H9 (cell line): ENCODE measurements at regions not wholly inside any gene's neighbourhood (a gene's known extent, or its start where the extent isn't known, plus 50 kb on each side); places are given as distances from the start of the nearest gene placed in this dataset.

Source experiments
- DNase-seq: peaks from one replicate; pipeline ENCODE4 v3.0.0-alpha.2; 2017
- H2AFZ ChIP-seq: one replicate; pipeline ENCODE4 v1.6.1; 2013; ENCODE audit warnings: mild to moderate bottlenecking, low read length, control low read depth, moderate library complexity
- H2AK5ac ChIP-seq: 2 replicates; pipeline ENCODE4 v1.6.1; 2013; ENCODE audit warnings: low read length, control low read depth, mixed read lengths; ENCODE audit not compliant: insufficient read length
- H2BK120ac ChIP-seq: one replicate; pipeline ENCODE4 v1.6.1; 2013; ENCODE audit warnings: low read depth, mild to moderate bottlenecking, low read length, control low read depth, inconsistent platforms; ENCODE audit not compliant: poor library complexity, severe bottlenecking
- H2BK12ac ChIP-seq: 2 replicates; pipeline ENCODE4 v1.6.1; 2013; ENCODE audit warnings: low read length, control low read depth, mixed read lengths, low read depth; ENCODE audit not compliant: insufficient read length
- H2BK15ac ChIP-seq: 2 replicates; pipeline ENCODE4 v1.6.1; 2013; ENCODE audit warnings: low read depth, low read length, control low read depth
- H2BK20ac ChIP-seq: one replicate; pipeline ENCODE4 v1.6.1; 2013; ENCODE audit warnings: low read depth, mild to moderate bottlenecking, low read length, control low read depth, inconsistent platforms; ENCODE audit not compliant: poor library complexity, severe bottlenecking
- H2BK5ac ChIP-seq: 2 replicates; pipeline ENCODE4 v1.6.1; 2013; ENCODE audit warnings: low read length, control low read depth, mixed read lengths; ENCODE audit not compliant: insufficient read length
- H3K14ac ChIP-seq: 2 replicates; pipeline ENCODE4 v1.6.1; 2013; ENCODE audit warnings: low read length, control low read depth; ENCODE audit not compliant: insufficient read depth
- H3K18ac ChIP-seq: 2 replicates; pipeline ENCODE4 v1.6.1; 2013; ENCODE audit warnings: low read depth, mild to moderate bottlenecking, mixed read lengths, low read length, control low read depth; ENCODE audit not compliant: insufficient read length
- H3K23ac ChIP-seq: 2 replicates; pipeline ENCODE4 v1.6.1; 2013; ENCODE audit warnings: low read length, control low read depth, mixed read lengths, low read depth; ENCODE audit not compliant: insufficient read length
- H3K23me2 ChIP-seq: 2 replicates; pipeline ENCODE4 v1.6.1; 2013; ENCODE audit warnings: low read depth, mild to moderate bottlenecking, mixed read lengths, low read length, control low read depth; ENCODE audit not compliant: insufficient read length, poor library complexity, severe bottlenecking
- H3K27ac ChIP-seq: 2 replicates; pipeline ENCODE4 v1.5.1; 2013; ENCODE audit warnings: low read length, control low read depth, mixed read lengths, low read depth; ENCODE audit not compliant: insufficient read length
- H3K27me3 ChIP-seq: 2 replicates; pipeline ENCODE4 v1.6.1; 2013; ENCODE audit warnings: low read length, control low read depth, inconsistent platforms; ENCODE audit not compliant: insufficient read depth
- H3K4ac ChIP-seq: 2 replicates; pipeline ENCODE4 v1.6.1; 2013; ENCODE audit warnings: low read depth, mild to moderate bottlenecking, control low read depth, inconsistent platforms, low read length, moderate library complexity
- H3K4me1 ChIP-seq: 2 replicates; pipeline ENCODE4 v1.6.1; 2013; ENCODE audit warnings: low read length, control low read depth, inconsistent platforms; ENCODE audit not compliant: insufficient read depth
- H3K4me2 ChIP-seq: 2 replicates; pipeline ENCODE4 v1.6.1; 2013; ENCODE audit warnings: low read length, control low read depth, mixed read lengths; ENCODE audit not compliant: insufficient read length, insufficient read depth
- H3K56ac ChIP-seq: 2 replicates; pipeline ENCODE4 v1.6.1; 2013; ENCODE audit warnings: low read depth, mild to moderate bottlenecking, mixed read lengths, low read length, control low read depth; ENCODE audit not compliant: insufficient read length
- H3K79me1 ChIP-seq: 2 replicates; pipeline ENCODE4 v1.6.1; 2013; ENCODE audit warnings: low read depth, mild to moderate bottlenecking, moderate library complexity, low read length, control low read depth, inconsistent platforms; ENCODE audit not compliant: insufficient read depth, poor library complexity, severe bottlenecking
- H3K79me2 ChIP-seq: 2 replicates; pipeline ENCODE4 v1.6.1; 2013; ENCODE audit warnings: low read length, control low read depth, inconsistent platforms; ENCODE audit not compliant: insufficient read depth
- H3K9ac ChIP-seq: 2 replicates; pipeline ENCODE4 v1.6.1; 2013; ENCODE audit warnings: low read length, control low read depth, mixed read lengths; ENCODE audit not compliant: insufficient read length; ENCODE audit errors: extremely low read depth
- H3K9me3 ChIP-seq: one replicate; pipeline ENCODE4 v1.6.1; 2013; ENCODE audit warnings: low read depth, low read length, inconsistent platforms; ENCODE audit not compliant: control insufficient read depth
- H3T11ph ChIP-seq: one replicate; pipeline ENCODE4 v1.6.1; 2013; ENCODE audit warnings: mild to moderate bottlenecking, low read length, control low read depth, inconsistent platforms
- H4K20me1 ChIP-seq: one replicate; pipeline ENCODE4 v1.6.1; 2013; ENCODE audit not compliant: control insufficient read depth, insufficient read length, insufficient read depth
- H4K5ac ChIP-seq: 2 replicates; pipeline ENCODE4 v1.6.1; 2013; ENCODE audit warnings: low read depth, mild to moderate bottlenecking, mixed read lengths, low read length, control low read depth; ENCODE audit not compliant: insufficient read length
- H4K8ac ChIP-seq: replicated peaks from 2 replicates; pipeline ENCODE4 v1.6.1; 2013; ENCODE audit warnings: low read length, control low read depth, mixed read lengths, low read depth; ENCODE audit not compliant: insufficient read length
- H4K91ac ChIP-seq: 2 replicates; pipeline ENCODE4 v1.6.1; 2013; ENCODE audit warnings: low read depth, mild to moderate bottlenecking, moderate library complexity, mixed read lengths, low read length, control low read depth; ENCODE audit not compliant: insufficient read length
- H3K27ac Mint-ChIP-seq, 3 experiments: 2 replicates in 2 of 3; 3 replicates in 1 of 3; pipeline ENCODE4 v1.8.0; 2020 to 2021; ENCODE audit warnings: mixed read lengths in 3 of 3, mild to moderate bottlenecking in 1 of 3, moderate library complexity in 1 of 3
- H3K27me3 Mint-ChIP-seq: 2 replicates; pipeline ENCODE4 v1.8.0; 2021; ENCODE audit warnings: low read depth, mild to moderate bottlenecking, moderate library complexity, mixed read lengths
- H3K36me3 Mint-ChIP-seq, 3 experiments: 2 replicates in 2 of 3; 3 replicates in 1 of 3; pipeline ENCODE4 v1.8.0; 2020 to 2021; ENCODE audit warnings: low read depth in 3 of 3, mixed read lengths in 3 of 3; ENCODE audit not compliant: insufficient read depth in 1 of 3
- H3K4me1 Mint-ChIP-seq, 2 experiments: 2 replicates each; pipeline ENCODE4 v1.8.0; 2020; ENCODE audit warnings: mixed read lengths in 2 of 2
- H3K4me3 Mint-ChIP-seq, 2 experiments: 2 replicates in 1 of 2; 3 replicates in 1 of 2; pipeline ENCODE4 v1.8.0; 2020 to 2021; ENCODE audit warnings: mild to moderate bottlenecking in 2 of 2, mixed read lengths in 2 of 2, moderate library complexity in 1 of 2
- H3K9me3 Mint-ChIP-seq, 2 experiments: 2 replicates in 1 of 2; 3 replicates in 1 of 2; pipeline ENCODE4 v1.8.0; 2020; ENCODE audit warnings: mild to moderate bottlenecking in 2 of 2, mixed read lengths in 2 of 2, moderate library complexity in 1 of 2
- CTCF ChIP-seq: fragments of 200-600 bp; sonication (generic); conservative IDR thresholded peaks from 3 replicates; pipeline ENCODE4 v1.8.0; 2021; ENCODE audit warnings: antibody characterized with exemption, mild to moderate bottlenecking
- WGBS: extraction: QIAGEN DNeasy Blood & Tissue Kit; methylation state at CpG from one replicate; pipeline ENCODE4 v1.1.7; 2013; ENCODE audit warnings: missing lambda C conversion rate, low lambda C conversion rate, mixed read lengths; ENCODE audit not compliant: insufficient read length; ENCODE audit errors: extremely low coverage; 5-methylcytosine and 5-hydroxymethylcytosine counted together

- H3K23ac ChIP-seq = no peak overlapping the region
- DNase-seq = no peak
- H3K79me1 ChIP-seq = no peaks in the 10 kb centered on the region
- H3K14ac ChIP-seq = no peak overlapping the region
- no peak overlapping the region for H3K4ac ChIP-seq
- no peak overlapping the region for H4K91ac ChIP-seq
- no CpG with 5 or more reads among the region's 2 CpGs for WGBS
- H3T11ph ChIP-seq = no peak overlapping the region
- H2AFZ ChIP-seq = no peak overlapping the region
- peaks cover 0 to 7% of the 10 kb centered on the region in 2 experiments; a peak in 2 of 4 replicates for H3K4me1 Mint-ChIP-seq
- H3K4me1 ChIP-seq = no peaks in the 10 kb centered on the region; the same call in 1 of the 2 replicates
- H3K23me2 ChIP-seq = no peaks in the 10 kb centered on the region
- H3K9me3 ChIP-seq = no peaks in the 10 kb centered on the region
- no peak overlapping the region for H3K27ac ChIP-seq
- no peak for TF ChIP-seq CTCF
- no peak overlapping the region for H2BK5ac ChIP-seq
- no peak overlapping the region for H2BK120ac ChIP-seq
- H3K4me3 Mint-ChIP-seq = no peak overlapping the region
- H3K36me3 Mint-ChIP-seq = peaks cover 12 to 16% (median 13%) of the 10 kb centered on the region in 3 experiments
- H3K18ac ChIP-seq = no peak overlapping the region
- peaks cover 12% of the 10 kb centered on the region in 2 experiments for H3K9me3 Mint-ChIP-seq
- no peak overlapping the region for H3K4me2 ChIP-seq
- H3K56ac ChIP-seq = no peak overlapping the region
- no peak overlapping the region for H3K9ac ChIP-seq
- no peak overlapping the region for H2AK5ac ChIP-seq
- H4K20me1 ChIP-seq = no peaks in the 10 kb centered on the region
- no peak overlapping the region for H2BK20ac ChIP-seq
- H2BK12ac ChIP-seq = no peak overlapping the region
- no peak overlapping the region for H3K27ac Mint-ChIP-seq
- no peak overlapping the region for H4K5ac ChIP-seq
- no peak overlapping the region for H2BK15ac ChIP-seq
- no peaks in the 10 kb centered on the region for H3K27me3 Mint-ChIP-seq
- H3K79me2 ChIP-seq = no peaks in the 10 kb centered on the region
- H4K8ac ChIP-seq = no peak overlapping the region
- no peaks in the 10 kb centered on the region for H3K27me3 ChIP-seq
Measured at GRCh38 chr2:187956906-187957534, 334.7 kb upstream of the GULP1 start.
